C4-2B (cell line): ENCODE measurements at regions not wholly inside any gene's neighbourhood (a gene's known extent, or its start where the extent isn't known, plus 50 kb on each side); places are given as distances from the start of the nearest gene placed in this dataset.

Experiments used
- H3K27ac ChIP-seq: fragments of 450-650 bp; 2 replicates; pipeline ENCODE4 v1.5.1; 2017
- ZFX ChIP-seq: fragments of 450-650 bp; IDR thresholded peaks from 2 replicates; pipeline ENCODE4 v1.6.1; 2017
- TF ChIP-seq, protein P1 (sequence below): fragments of 450-650 bp; conservative IDR thresholded peaks from 2 replicates; pipeline ENCODE4 v1.5.1; 2017; ENCODE audit warnings: mild to moderate bottlenecking

DNA sequence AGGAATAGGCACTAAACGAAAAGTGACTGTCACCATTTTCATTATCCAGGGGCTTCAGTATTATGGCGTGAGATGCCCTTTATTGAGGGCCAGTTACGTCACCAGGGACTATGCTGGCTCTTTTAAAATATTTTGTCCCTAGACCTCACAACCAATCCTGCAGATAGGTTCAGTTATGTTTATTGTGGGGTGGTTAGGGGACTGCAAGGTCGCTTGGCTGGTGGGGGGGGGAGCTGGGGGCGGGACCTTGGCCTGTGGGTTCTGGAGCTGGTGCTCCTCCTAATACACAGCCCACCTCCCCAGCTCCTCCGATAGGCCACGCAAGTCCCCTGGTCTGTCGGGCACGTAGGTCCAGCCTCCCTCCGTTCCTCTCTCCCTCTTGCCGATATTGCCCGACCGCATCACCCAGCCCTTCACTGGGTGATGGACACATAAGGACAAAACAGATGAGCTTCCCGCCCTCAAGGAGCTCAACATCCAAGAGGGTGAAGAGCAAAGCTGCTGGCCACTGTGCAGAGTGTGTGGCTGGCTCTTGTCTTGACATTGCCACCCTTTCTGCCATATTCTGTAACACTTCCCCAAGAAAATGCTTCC lies 271.8 kb downstream of the MATN1 start:
- no peak overlapping the region for H3K27ac ChIP-seq
- TF ChIP-seq, protein P1, sequence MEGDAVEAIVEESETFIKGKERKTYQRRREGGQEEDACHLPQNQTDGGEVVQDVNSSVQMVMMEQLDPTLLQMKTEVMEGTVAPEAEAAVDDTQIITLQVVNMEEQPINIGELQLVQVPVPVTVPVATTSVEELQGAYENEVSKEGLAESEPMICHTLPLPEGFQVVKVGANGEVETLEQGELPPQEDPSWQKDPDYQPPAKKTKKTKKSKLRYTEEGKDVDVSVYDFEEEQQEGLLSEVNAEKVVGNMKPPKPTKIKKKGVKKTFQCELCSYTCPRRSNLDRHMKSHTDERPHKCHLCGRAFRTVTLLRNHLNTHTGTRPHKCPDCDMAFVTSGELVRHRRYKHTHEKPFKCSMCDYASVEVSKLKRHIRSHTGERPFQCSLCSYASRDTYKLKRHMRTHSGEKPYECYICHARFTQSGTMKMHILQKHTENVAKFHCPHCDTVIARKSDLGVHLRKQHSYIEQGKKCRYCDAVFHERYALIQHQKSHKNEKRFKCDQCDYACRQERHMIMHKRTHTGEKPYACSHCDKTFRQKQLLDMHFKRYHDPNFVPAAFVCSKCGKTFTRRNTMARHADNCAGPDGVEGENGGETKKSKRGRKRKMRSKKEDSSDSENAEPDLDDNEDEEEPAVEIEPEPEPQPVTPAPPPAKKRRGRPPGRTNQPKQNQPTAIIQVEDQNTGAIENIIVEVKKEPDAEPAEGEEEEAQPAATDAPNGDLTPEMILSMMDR, result no peak
- no peak for TF ChIP-seq ZFX

DNA sequence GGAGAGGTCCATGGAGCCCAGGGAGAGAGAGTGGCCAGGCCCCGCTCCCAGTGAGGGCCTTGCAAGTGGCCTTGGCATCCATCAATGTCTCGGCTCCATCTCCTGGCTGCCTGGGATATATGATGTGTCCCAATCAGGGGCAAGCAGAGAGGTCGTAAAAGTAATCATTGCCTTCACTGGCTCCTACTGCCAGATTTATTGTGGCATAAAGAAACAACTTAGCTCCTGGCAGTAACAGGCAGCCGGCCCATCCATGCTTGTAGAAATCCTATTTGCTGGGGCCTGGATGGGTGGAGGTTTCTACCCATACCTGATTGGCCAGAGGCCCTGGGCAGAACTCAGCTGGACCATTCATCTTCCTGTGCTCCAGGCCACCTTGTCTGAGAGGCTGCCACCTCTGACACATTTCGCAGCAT lies 272.6 kb downstream of the MATN1 start:
- H3K27ac ChIP-seq, result no peak overlapping the region
- TF ChIP-seq ZFX, result no peak
- TF ChIP-seq, protein P1, result no peak

DNA sequence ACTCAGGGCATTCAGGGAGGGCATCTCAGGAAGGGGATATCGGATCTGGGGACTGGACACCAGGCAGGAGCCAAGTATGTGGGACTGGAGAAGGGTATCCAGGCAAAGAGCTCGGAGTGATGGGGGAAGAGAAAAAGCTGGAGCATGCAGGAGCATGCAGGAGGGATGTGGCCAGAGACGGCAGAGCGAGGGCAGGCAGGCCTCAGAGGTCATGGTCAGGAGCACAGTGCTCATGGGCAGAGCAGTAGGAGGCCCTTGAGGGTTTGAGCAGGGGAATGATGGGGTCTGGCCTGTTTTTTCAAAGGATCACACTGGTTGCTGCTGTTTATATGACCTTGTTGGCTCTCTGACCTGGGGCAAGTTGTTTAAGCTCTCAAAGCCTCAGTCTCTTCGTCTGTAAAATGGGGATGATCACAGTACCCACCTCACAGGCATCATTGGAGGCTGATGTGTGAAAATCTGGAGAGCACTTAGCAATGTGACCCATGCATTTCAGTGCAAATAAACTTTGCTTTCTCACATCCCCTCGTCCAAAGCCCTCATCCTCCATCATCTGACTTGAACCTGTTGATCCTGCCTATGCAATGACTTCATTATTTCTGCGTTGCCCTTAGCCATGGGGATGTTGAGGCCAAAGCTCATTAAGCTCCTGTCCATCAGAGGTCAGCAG lies 273.1 kb downstream of the MATN1 start:
- TF ChIP-seq, protein P1, result no peak
- TF ChIP-seq ZFX, result no peak
- no peak overlapping the region for H3K27ac ChIP-seq

DNA sequence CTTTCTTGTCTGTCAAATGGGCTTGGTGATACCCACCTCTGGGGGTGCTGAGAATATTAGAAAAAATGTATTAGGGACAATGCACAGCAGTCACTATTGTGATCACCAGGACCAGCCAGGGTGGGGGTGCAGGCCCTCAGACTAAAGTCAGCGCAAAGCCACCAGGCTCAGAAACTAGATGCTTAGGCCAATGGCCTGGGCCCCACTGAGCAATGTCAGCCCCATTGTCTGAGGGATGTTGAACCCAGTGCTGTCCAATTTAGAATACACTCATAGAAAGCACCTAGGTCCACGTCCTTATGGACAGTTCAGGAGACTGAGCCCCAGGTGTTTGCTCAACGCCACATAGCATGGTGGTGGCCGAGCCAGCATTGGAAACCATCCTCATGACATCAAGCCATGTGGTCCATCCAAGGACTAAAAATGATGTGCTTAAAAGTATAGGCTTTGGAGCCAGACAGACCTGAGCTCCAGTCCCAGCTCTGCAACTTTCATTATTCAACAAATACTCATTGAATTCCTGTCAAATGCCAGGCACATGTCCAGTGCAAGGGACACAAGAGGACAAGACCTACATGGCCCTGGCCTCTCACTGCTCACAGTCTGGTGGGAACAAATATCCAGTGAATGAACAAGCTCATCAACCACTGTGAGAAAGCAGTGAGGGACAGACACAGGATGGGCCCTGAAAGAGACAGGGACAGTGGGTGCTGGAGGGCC lies 273.8 kb downstream of the MATN1 start:
- TF ChIP-seq, protein P1, result no peak
- no peak for TF ChIP-seq ZFX
- H3K27ac ChIP-seq, result no peak overlapping the region

DNA sequence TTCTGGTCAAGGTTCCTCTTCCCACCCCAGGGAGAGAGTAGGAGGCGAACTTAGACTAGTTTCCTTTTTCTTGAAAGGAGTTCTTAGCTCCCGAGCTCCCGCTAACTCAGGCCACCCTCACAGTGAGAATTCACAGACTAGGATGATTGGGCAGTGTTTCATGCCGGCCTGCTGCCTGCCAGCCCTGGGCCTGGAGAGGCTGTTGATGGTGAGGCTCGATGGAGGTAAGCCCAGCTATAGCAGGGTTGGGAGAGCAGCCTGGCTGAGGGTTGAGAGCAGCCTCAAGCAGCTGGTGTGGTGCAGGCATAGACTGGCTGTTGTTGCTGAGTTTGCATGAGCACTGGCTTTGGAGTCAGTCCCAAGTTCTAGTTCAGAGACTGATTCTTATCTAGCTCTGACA lies 274.4 kb downstream of the MATN1 start:
- TF ChIP-seq ZFX, result no peak
- TF ChIP-seq, protein P1, result no peak
- no peak overlapping the region for H3K27ac ChIP-seq

DNA sequence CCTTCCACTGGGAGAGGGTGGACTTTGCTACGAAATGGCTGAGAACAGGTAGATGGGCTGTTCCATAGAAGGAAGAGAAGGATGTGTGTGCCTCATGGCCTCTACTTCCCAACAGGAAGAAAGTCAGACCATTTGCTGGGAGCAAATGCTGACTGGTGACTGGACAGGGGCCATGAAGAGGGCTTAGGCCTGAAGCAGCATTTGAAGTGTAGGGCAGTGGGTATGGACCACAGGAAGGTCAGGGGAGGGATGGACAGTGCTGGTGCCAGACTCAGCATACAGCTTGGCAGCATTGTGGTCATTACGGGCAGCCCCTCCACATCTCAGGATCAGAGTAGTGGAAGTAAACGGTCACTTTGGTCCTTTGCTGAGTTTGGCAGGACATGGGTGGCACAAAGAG lies 275.7 kb downstream of the MATN1 start:
- H3K27ac ChIP-seq, result no peak overlapping the region
- no peak for TF ChIP-seq ZFX
- TF ChIP-seq, protein P1, result no peak

DNA sequence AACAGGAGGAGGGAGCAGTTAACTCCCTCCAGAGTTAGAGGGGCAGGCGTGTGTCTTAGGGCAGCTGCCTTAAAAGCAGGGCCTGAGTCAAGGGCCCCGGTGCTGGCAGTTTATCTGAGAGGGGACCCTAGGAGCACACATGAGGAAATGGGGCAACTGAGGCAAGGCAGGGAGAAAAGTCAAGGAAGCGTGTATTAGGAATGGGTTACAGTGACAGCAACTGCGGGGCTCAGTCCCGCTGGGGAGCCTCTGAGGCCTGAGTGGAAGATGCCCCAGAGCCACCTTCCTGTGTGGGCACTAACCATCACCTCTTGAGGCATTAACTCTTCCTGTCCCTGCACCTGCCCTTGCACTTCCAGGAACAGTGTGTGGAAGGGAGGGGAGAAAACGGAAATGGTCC lies 276.3 kb downstream of the MATN1 start:
- no peak overlapping the region for H3K27ac ChIP-seq

More for the DNA sequence above, 276.3 kb downstream of the MATN1 start:
- TF ChIP-seq, protein P1, result no peak
- TF ChIP-seq ZFX, result no peak
